K562 (cell line): ENCODE measurements at regions not wholly inside any gene's neighbourhood (a gene's known extent, or its start where the extent isn't known, plus 50 kb on each side); places are given as distances from the start of the nearest gene placed in this dataset.

Source experiments
- ATAC-seq: fragments of 200-7000 bp; cut with Tn5 transposase; 3 replicates; pipeline ENCODE4 v1.9.1; 2020; ENCODE audit warnings: moderate library complexity
- BruUV-seq: library from RNA; stranded (reverse); fragments of 400-500 nt; replicated peaks from 2 replicates; lab custom pipeline; 2021; lab: Mats Ljungman, UMichigan
- CTCF ChIA-PET: fragments of 300-600 bp; formaldehyde crosslinking; extraction: SDS; loops from one replicate; lab custom pipeline; 2021; ENCODE audit warnings: low intra/inter-chr PET ratio; lab: Yijun Ruan, JAX
- POLR2A ChIA-PET: fragments of 300-600, 350-650 bp; sonication (Branson Sonifier 250); formaldehyde crosslinking; extraction: SDS; loops from one replicate; lab custom pipeline; 2021; ENCODE audit warnings: antibody characterized with exemption, inconsistent platforms; lab: Yijun Ruan, JAX
- DNase-seq, 4 experiments: peaks; one replicate each; pipeline versions ENCODE4 v3.0.0 to v3.0.0-alpha.2; 2011 to 2018; ENCODE audit warnings: low spot score in 3 of 4, mixed read lengths in 3 of 4; ENCODE audit errors: extremely low read depth in 1 of 4
- FAIRE-seq: peaks from 2 replicates; lab custom pipeline; 2011; peaks lifted over from hg19 to GRCh38; lab: Jason Lieb, UNC
- H2AFZ ChIP-seq: 2 replicates; pipeline ENCODE4 v1.6.0; 2011; ENCODE audit warnings: low read depth, low read length, control low read depth, inconsistent platforms
- H3K27ac ChIP-seq: fragments of 200-600 bp; 3 replicates; pipeline ENCODE4 v1.8.0; 2011; ENCODE audit warnings: low read depth, mild to moderate bottlenecking, control low read depth, inconsistent platforms, low read length, moderate library complexity, mixed read lengths; ENCODE audit errors: extremely low read depth
- H3K27me3 ChIP-seq, 2 experiments: fragments of 300-600 bp in 1 of 2; 2 replicates in 1 of 2; 3 replicates in 1 of 2; pipeline versions ENCODE4 v1.6.0 to v1.8.0; 2011; ENCODE audit warnings: inconsistent platforms in 2 of 2, low read length in 2 of 2, mild to moderate bottlenecking in 1 of 2, mixed read lengths in 1 of 2, moderate library complexity in 1 of 2; ENCODE audit not compliant: control insufficient read depth in 2 of 2, insufficient read depth in 2 of 2
- H3K36me3 ChIP-seq: fragments of 300-600 bp; 3 replicates; pipeline ENCODE4 v1.8.0; 2011; ENCODE audit warnings: mild to moderate bottlenecking, low read length, inconsistent platforms; ENCODE audit not compliant: control insufficient read depth, insufficient read depth
- H3K4me1 ChIP-seq, 2 experiments: fragments of 200-600 bp in 1 of 2; replicated peaks in 1 of 2; 2 replicates in 1 of 2; 3 replicates in 1 of 2; pipeline versions ENCODE4 v1.5.1 to v1.8.0; 2011; ENCODE audit warnings: inconsistent platforms in 2 of 2, low read length in 2 of 2, mild to moderate bottlenecking in 1 of 2, mixed read lengths in 1 of 2, moderate library complexity in 1 of 2; ENCODE audit not compliant: control insufficient read depth in 2 of 2, insufficient read depth in 2 of 2
- H3K4me2 ChIP-seq: 2 replicates; pipeline ENCODE4 v1.6.1; 2011; ENCODE audit warnings: low read length, control low read depth, inconsistent platforms, mixed read lengths; ENCODE audit not compliant: insufficient read depth
- H3K4me3 ChIP-seq: fragments of 200-600 bp; sonication (generic), shearing (Covaris generic); 2 replicates; pipeline ENCODE4 v1.5.1; 2016; ENCODE audit warnings: control low read depth, inconsistent platforms
- H3K79me2 ChIP-seq: fragments of 200-600 bp; 3 replicates; pipeline ENCODE4 v1.8.0; 2011; ENCODE audit warnings: low read length, inconsistent platforms; ENCODE audit not compliant: control insufficient read depth, insufficient read depth
- H3K9ac ChIP-seq, 2 experiments: 2 replicates each; pipeline versions ENCODE4 v1.6.0 to v1.6.1; 2011; ENCODE audit warnings: low read depth in 2 of 2, low read length in 2 of 2, control low read depth in 1 of 2, inconsistent platforms in 1 of 2, mild to moderate bottlenecking in 1 of 2, mixed read lengths in 1 of 2; ENCODE audit not compliant: insufficient read depth in 1 of 2
- H3K9me1 ChIP-seq: one replicate; pipeline ENCODE4 v1.6.0; 2011; ENCODE audit warnings: inconsistent platforms, mild to moderate bottlenecking, low read length, moderate library complexity; ENCODE audit not compliant: control insufficient read depth, insufficient read depth
- H3K9me3 ChIP-seq: replicated peaks from 2 replicates; pipeline ENCODE4 v1.5.1; 2011; ENCODE audit warnings: low read depth, low read length, inconsistent platforms; ENCODE audit not compliant: control insufficient read depth, insufficient read depth
- H4K20me1 ChIP-seq: replicated peaks from 2 replicates; pipeline ENCODE4 v1.6.1; 2011; ENCODE audit warnings: low read length, inconsistent platforms, mixed read lengths; ENCODE audit not compliant: control insufficient read depth, insufficient read depth
- SP2 ChIP-seq: IDR thresholded peaks from 2 replicates; pipeline ENCODE4 v1.6.1; 2011; ENCODE audit warnings: mild to moderate bottlenecking, low read depth, low read length, moderate library complexity; ENCODE audit not compliant: poor library complexity, severe bottlenecking; ENCODE audit errors: extremely low read depth
- XRCC3 ChIP-seq: fragments of 450-650 bp; IDR thresholded peaks from 2 replicates; pipeline ENCODE4 v1.6.1; 2017; ENCODE audit warnings: mild to moderate bottlenecking, moderate library complexity
- ZNF589 ChIP-seq: fragments of 200-800 bp; sonication (Bioruptor generic); IDR thresholded peaks from 2 replicates; pipeline ENCODE4 v1.6.1; 2016; ENCODE audit warnings: low read depth, missing genetic modification characterization, missing compliant biosample characterization
- WGBS: fragments of 100-300 bp; shearing (Covaris generic); methylation state at CpG from one replicate; pipeline ENCODE4 v1.1.6; 2016; ENCODE audit warnings: low coverage, mixed read lengths; ENCODE audit not compliant: insufficient coverage; ENCODE audit errors: missing lambda C conversion rate; 5-methylcytosine and 5-hydroxymethylcytosine counted together
- in situ Hi-C: fragments of 300-500 bp; cut with MboI; formaldehyde crosslinking; loops from 4 replicates; pipeline ENCODE4 v1.15.0; 2018; ENCODE audit warnings: inconsistent platforms, mixed read lengths
- intact Hi-C: fragments of 100-400 bp; cut with micrococcal nuclease; formaldehyde crosslinking; loops from 2 replicates; pipeline ENCODE4 v1.14.2; 2022
- TF ChIP-seq, protein P1 (sequence below): fragments of 450-650 bp; IDR thresholded peaks from 2 replicates; pipeline ENCODE4 v1.7.0; 2016; ENCODE audit warnings: borderline replicate concordance
- TF ChIP-seq, protein P2 (sequence below): fragments of 450-650 bp; IDR thresholded peaks from 2 replicates; pipeline ENCODE4 v1.6.1; 2016; ENCODE audit warnings: low read depth, mild to moderate bottlenecking, moderate library complexity
- TF ChIP-seq, protein P3 (sequence below): IDR thresholded peaks from 2 replicates; pipeline ENCODE4 v1.6.1; 2012; ENCODE audit warnings: low read depth, low read length, improper control_type of control experiment, borderline replicate concordance

DNA sequence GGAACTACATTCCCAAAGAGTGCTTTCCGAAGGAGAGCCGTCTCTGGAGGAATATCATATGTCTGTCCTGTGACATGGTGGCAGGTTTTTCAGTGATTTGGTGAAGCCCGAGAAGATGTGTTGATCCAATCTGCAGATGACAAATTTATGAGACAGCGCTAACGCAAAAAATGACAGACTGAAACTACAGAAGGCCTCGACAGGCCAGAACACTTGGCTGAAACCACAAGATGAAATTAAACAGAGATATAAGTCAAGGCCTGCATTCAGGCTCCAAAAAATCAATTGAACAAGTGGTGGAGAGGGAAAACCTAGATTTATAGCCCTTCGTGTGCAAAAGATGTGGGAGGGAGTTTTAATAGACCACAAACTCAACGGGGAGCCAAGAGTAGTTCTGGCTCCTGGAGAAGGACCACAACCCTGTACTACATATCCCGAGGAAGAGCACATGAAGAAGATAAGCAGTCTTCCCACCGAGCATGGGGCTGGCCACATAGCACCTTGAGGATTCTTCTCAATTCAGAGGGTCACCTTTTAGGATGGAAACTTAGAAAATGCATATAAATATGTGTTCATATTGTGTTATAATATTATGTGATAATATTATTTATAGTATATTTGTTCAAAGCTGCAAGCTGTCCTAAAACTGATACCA lies 231.3 kb upstream of the PDE10A start:
- no peaks in the 10 kb centered on the region for H3K36me3 ChIP-seq
- POLR2A ChIA-PET = no interaction called here
- no peak overlapping the region for H3K4me2 ChIP-seq
- ATAC-seq (no peak), DNase-seq (no peak), FAIRE-seq (no peak)
- TF ChIP-seq ZNF589 = no peak
- no peak for TF ChIP-seq XRCC3
- TF ChIP-seq, protein P1, sequence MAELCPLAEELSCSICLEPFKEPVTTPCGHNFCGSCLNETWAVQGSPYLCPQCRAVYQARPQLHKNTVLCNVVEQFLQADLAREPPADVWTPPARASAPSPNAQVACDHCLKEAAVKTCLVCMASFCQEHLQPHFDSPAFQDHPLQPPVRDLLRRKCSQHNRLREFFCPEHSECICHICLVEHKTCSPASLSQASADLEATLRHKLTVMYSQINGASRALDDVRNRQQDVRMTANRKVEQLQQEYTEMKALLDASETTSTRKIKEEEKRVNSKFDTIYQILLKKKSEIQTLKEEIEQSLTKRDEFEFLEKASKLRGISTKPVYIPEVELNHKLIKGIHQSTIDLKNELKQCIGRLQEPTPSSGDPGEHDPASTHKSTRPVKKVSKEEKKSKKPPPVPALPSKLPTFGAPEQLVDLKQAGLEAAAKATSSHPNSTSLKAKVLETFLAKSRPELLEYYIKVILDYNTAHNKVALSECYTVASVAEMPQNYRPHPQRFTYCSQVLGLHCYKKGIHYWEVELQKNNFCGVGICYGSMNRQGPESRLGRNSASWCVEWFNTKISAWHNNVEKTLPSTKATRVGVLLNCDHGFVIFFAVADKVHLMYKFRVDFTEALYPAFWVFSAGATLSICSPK = no peak
- no peak for TF ChIP-seq SP2
- TF ChIP-seq, protein P2, sequence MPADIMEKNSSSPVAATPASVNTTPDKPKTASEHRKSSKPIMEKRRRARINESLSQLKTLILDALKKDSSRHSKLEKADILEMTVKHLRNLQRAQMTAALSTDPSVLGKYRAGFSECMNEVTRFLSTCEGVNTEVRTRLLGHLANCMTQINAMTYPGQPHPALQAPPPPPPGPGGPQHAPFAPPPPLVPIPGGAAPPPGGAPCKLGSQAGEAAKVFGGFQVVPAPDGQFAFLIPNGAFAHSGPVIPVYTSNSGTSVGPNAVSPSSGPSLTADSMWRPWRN = no peak
- TF ChIP-seq, protein P3, sequence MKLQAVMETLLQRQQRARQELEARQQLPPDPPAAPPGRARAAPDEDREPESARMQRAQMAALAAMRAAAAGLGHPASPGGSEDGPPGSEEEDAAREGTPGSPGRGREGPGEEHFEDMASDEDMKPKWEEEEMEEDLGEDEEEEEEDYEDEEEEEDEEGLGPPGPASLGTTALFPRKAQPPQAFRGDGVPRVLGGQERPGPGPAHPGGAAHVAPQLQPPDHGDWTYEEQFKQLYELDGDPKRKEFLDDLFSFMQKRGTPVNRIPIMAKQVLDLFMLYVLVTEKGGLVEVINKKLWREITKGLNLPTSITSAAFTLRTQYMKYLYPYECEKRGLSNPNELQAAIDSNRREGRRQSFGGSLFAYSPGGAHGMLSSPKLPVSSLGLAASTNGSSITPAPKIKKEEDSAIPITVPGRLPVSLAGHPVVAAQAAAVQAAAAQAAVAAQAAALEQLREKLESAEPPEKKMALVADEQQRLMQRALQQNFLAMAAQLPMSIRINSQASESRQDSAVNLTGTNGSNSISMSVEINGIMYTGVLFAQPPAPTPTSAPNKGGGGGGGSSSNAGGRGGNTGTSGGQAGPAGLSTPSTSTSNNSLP = no peak
- BruUV-seq = no TSS peak
- no peak overlapping the region for H3K27ac ChIP-seq
- no peak overlapping the region for H3K9ac ChIP-seq
- H3K79me2 ChIP-seq = no peaks in the 10 kb centered on the region
- in situ Hi-C loops (loop anchor here (25.0 kb wide), 1 partner anchor 1443 kb away; the partner anchor contains the start of gene TTLL2), intact Hi-C loops (no loop called here)
- no peaks in the 10 kb centered on the region for H4K20me1 ChIP-seq
- WGBS = under 1% methylated on average over 10 of the region's 10 CpGs
- H3K9me3 ChIP-seq = no peaks in the 10 kb centered on the region
- CTCF ChIA-PET = no interaction called here
- H3K27me3 ChIP-seq = peaks cover 0 to 16% of the 10 kb centered on the region in 2 experiments; a peak in 1 of 5 replicates
- H2AFZ ChIP-seq = no peak overlapping the region
- peaks cover 2% of the 10 kb centered on the region for H3K9me1 ChIP-seq
- H3K4me3 ChIP-seq = no peak overlapping the region
- no peaks in the 10 kb centered on the region for H3K4me1 ChIP-seq
